ENCODE measurements at regions not wholly inside any gene's neighbourhood (a gene's known extent, or its start where the extent isn't known, plus 50 kb on each side); places are given as distances from the start of the nearest gene placed in this dataset.

GRCh38 chr2:5067816-5068215 is 624.4 kb upstream of the SOX11 start:
- DNase-seq (ENCODE audit: low spot score): no peak

- no peak for DNase-seq (ENCODE audit: low spot score)
Observed at GRCh38 chr2:5070257-5070656, 621.9 kb upstream of the SOX11 start.

- no peak for DNase-seq (ENCODE audit: low spot score)
Observed at GRCh38 chr2:5074733-5075132, 617.5 kb upstream of the SOX11 start.

- no peak for DNase-seq (ENCODE audit: low spot score)
Observed at GRCh38 chr2:5076599-5076998, 615.6 kb upstream of the SOX11 start.

GRCh38 chr2:5077479-5078089 is 614.6 kb upstream of the SOX11 start:
- no peak for DNase-seq (ENCODE audit: low spot score)

- DNase-seq (ENCODE audit: low spot score): no peak
Observed at GRCh38 chr2:5083402-5083801, 608.8 kb upstream of the SOX11 start.

GRCh38 chr2:5089409-5089808 is 602.8 kb upstream of the SOX11 start:
- DNase-seq (ENCODE audit: low spot score): no peak

GRCh38 chr2:5093056-5093455 is 599.1 kb upstream of the SOX11 start:
- DNase-seq (ENCODE audit: low spot score): no peak

- no peak for DNase-seq (ENCODE audit: low spot score)
Observed at GRCh38 chr2:5093518-5093917, 598.7 kb upstream of the SOX11 start.

GRCh38 chr2:5094192-5094591 is 598.0 kb upstream of the SOX11 start:
- DNase-seq (ENCODE audit: low spot score): no peak

- no peak for DNase-seq (ENCODE audit: low spot score)
Observed at GRCh38 chr2:5098286-5098685, 593.9 kb upstream of the SOX11 start.

- DNase-seq (ENCODE audit: low spot score): no peak
Observed at GRCh38 chr2:5102823-5103222, 589.4 kb upstream of the SOX11 start.

GRCh38 chr2:5111581-5111980 is 580.6 kb upstream of the SOX11 start:
- no peak for DNase-seq (ENCODE audit: low spot score)

- no peak for DNase-seq (ENCODE audit: low spot score)
Observed at GRCh38 chr2:5119046-5119445, 573.1 kb upstream of the SOX11 start.

GRCh38 chr2:5121121-5121520 is 571.1 kb upstream of the SOX11 start:
- DNase-seq (ENCODE audit: low spot score): no peak

GRCh38 chr2:5121642-5122041 is 570.5 kb upstream of the SOX11 start:
- DNase-seq (ENCODE audit: low spot score): no peak

GRCh38 chr2:5123582-5124196 is 568.5 kb upstream of the SOX11 start:
- no peak for DNase-seq (ENCODE audit: low spot score)

- DNase-seq (ENCODE audit: low spot score): no peak
Observed at GRCh38 chr2:5125017-5125730, 567.0 kb upstream of the SOX11 start.

GRCh38 chr2:5132281-5132680 is 559.9 kb upstream of the SOX11 start:
- DNase-seq (ENCODE audit: low spot score): no peak

GRCh38 chr2:5140347-5140746 is 551.8 kb upstream of the SOX11 start:
- DNase-seq (ENCODE audit: low spot score): no peak

- DNase-seq (ENCODE audit: low spot score): no peak
Observed at GRCh38 chr2:5144159-5144558, 548.0 kb upstream of the SOX11 start.

- DNase-seq (ENCODE audit: low spot score): no peak
Observed at GRCh38 chr2:5145053-5145452, 547.1 kb upstream of the SOX11 start.

- no peak for DNase-seq (ENCODE audit: low spot score)
Observed at GRCh38 chr2:5145801-5146200, 546.4 kb upstream of the SOX11 start.
